CD14-positive monocyte (primary cell): ENCODE measurements at regions not wholly inside any gene's neighbourhood (a gene's known extent, or its start where the extent isn't known, plus 50 kb on each side); places are given as distances from the start of the nearest gene placed in this dataset.

Experiments used
- DNase-seq, 3 donors: peaks; one replicate each; pipeline ENCODE4 v3.0.0-alpha.2; 2011 to 2022
- H2AFZ ChIP-seq: 2 replicates; pipeline ENCODE4 v1.6.0; 2012; ENCODE audit warnings: mild to moderate bottlenecking, low read depth, low read length, inconsistent platforms; ENCODE audit not compliant: insufficient read depth, poor library complexity, severe bottlenecking
- H3K27ac ChIP-seq, 2 donors: 1 replicate in 1 of 2; 2 replicates in 1 of 2; pipeline ENCODE4 v1.5.1; 2012 to 2013; ENCODE audit warnings: low read length in 2 of 2, control low read depth in 1 of 2, inconsistent platforms in 1 of 2, low read depth in 1 of 2, mild to moderate bottlenecking in 1 of 2
- H3K27me3 ChIP-seq, 2 donors: one replicate each; pipeline versions ENCODE4 v1.6.0 to v1.6.1; 2011 to 2013; ENCODE audit warnings: low read length in 2 of 2; ENCODE audit not compliant: control insufficient read depth in 2 of 2, insufficient read depth in 2 of 2
- H3K36me3 ChIP-seq, 2 donors: replicated peaks in 1 of 2; 1 replicate in 1 of 2; 2 replicates in 1 of 2; pipeline versions ENCODE4 v1.5.1 to v1.6.1; 2012 to 2013; ENCODE audit warnings: low read length in 2 of 2, control low read depth in 1 of 2, inconsistent platforms in 1 of 2, mild to moderate bottlenecking in 1 of 2; ENCODE audit not compliant: insufficient read depth in 2 of 2, control insufficient read depth in 1 of 2
- H3K4me1 ChIP-seq, 2 donors: 1 replicate in 1 of 2; 2 replicates in 1 of 2; pipeline versions ENCODE4 v1.5.1 to v1.6.1; 2012 to 2013; ENCODE audit warnings: low read length in 2 of 2, control low read depth in 1 of 2, inconsistent platforms in 1 of 2, mild to moderate bottlenecking in 1 of 2, moderate library complexity in 1 of 2; ENCODE audit not compliant: insufficient read depth in 2 of 2, control insufficient read depth in 1 of 2
- H3K4me2 ChIP-seq: replicated peaks from 2 replicates; pipeline ENCODE3; 2012; ENCODE audit warnings: low read length, moderate library complexity, mild to moderate bottlenecking; ENCODE audit not compliant: poor library complexity, severe bottlenecking; ENCODE audit errors: extremely low read depth
- H3K4me3 ChIP-seq, 3 experiments: fragments of 200-600 bp in 1 of 3; sonication (generic) in 1 of 3; replicated peaks in 1 of 3; 1 replicate in 2 of 3; 2 replicates in 1 of 3; pipeline ENCODE4 v1.5.1; 2011 to 2013; ENCODE audit warnings: low read length in 3 of 3, mild to moderate bottlenecking in 3 of 3, control low read depth in 2 of 3, low read depth in 2 of 3, inconsistent platforms in 1 of 3, moderate library complexity in 1 of 3
- H3K79me2 ChIP-seq: 2 replicates; pipeline ENCODE4 v1.6.0; 2012; ENCODE audit warnings: mild to moderate bottlenecking, control low read depth, inconsistent platforms, low read length, moderate library complexity; ENCODE audit not compliant: insufficient read depth
- H3K9ac ChIP-seq: 2 replicates; pipeline ENCODE4 v1.6.0; 2017; ENCODE audit warnings: low read length, mild to moderate bottlenecking; ENCODE audit not compliant: insufficient read depth, poor library complexity, severe bottlenecking
- H3K9me3 ChIP-seq, 2 donors: replicated peaks in 1 of 2; 1 replicate in 1 of 2; 2 replicates in 1 of 2; pipeline versions ENCODE4 v1.5.1 to v1.6.1; 2012 to 2013; ENCODE audit warnings: low read length in 2 of 2, control low read depth in 1 of 2; ENCODE audit not compliant: control insufficient read depth in 1 of 2, insufficient read depth in 1 of 2
- H4K20me1 ChIP-seq: 2 replicates; pipeline ENCODE4 v1.6.0; 2012; ENCODE audit warnings: mild to moderate bottlenecking, low read length, control low read depth, moderate library complexity; ENCODE audit not compliant: insufficient read depth
- H3K27ac Mint-ChIP-seq, 7 donors: one replicate each; pipeline ENCODE4 v1.8.0; 2020; ENCODE audit warnings: mild to moderate bottlenecking in 7 of 7, mixed read lengths in 7 of 7, moderate library complexity in 6 of 7, inconsistent platforms in 2 of 7
- H3K27me3 Mint-ChIP-seq, 3 donors: one replicate each; pipeline ENCODE4 v1.8.0; 2021 to 2022; ENCODE audit warnings: low read depth in 3 of 3, mild to moderate bottlenecking in 3 of 3, mixed read lengths in 3 of 3, moderate library complexity in 3 of 3, inconsistent platforms in 1 of 3
- H3K36me3 Mint-ChIP-seq, 2 donors: one replicate each; pipeline ENCODE4 v1.8.0; 2020; ENCODE audit warnings: mixed read lengths in 2 of 2, inconsistent platforms in 1 of 2, mild to moderate bottlenecking in 1 of 2
- H3K4me1 Mint-ChIP-seq: one replicate; pipeline ENCODE4 v1.8.0; 2020; ENCODE audit warnings: mild to moderate bottlenecking, mixed read lengths
- H3K4me3 Mint-ChIP-seq, 2 donors: one replicate each; pipeline ENCODE4 v1.8.0; 2020; ENCODE audit warnings: mild to moderate bottlenecking in 2 of 2, mixed read lengths in 2 of 2, moderate library complexity in 1 of 2
- H3K9me3 Mint-ChIP-seq, 7 donors: one replicate each; pipeline ENCODE4 v1.8.0; 2020 to 2022; ENCODE audit warnings: mixed read lengths in 7 of 7, mild to moderate bottlenecking in 6 of 7, moderate library complexity in 6 of 7, inconsistent platforms in 2 of 7
- CTCF ChIP-seq: fragments of 200-600 bp; IDR thresholded peaks from one replicate; pipeline ENCODE4 v1.8.0; 2022; ENCODE audit warnings: antibody characterized with exemption, mild to moderate bottlenecking
- WGBS: methylation state at CpG from one replicate; pipeline ENCODE4 v1.1.5; 2013; ENCODE audit warnings: missing lambda C conversion rate; ENCODE audit not compliant: insufficient coverage; 5-methylcytosine and 5-hydroxymethylcytosine counted together
- intact Hi-C, 2 donors: fragments of 100-400 bp; cut with micrococcal nuclease; formaldehyde crosslinking; loops; one replicate each; pipeline versions ENCODE4 v1.15.0 to v1.15.1; 2023

- Histone ChIP-seq H3K27ac (no peak overlapping the region), H3K4me1 (no peaks in the 10 kb centered on the region), H3K36me3 (no peaks in the 10 kb centered on the region), H3K4me2 (no peak overlapping the region), H4K20me1 (no peaks in the 10 kb centered on the region), H3K79me2 (no peaks in the 10 kb centered on the region), H3K9ac (no peak overlapping the region), H2AFZ (no peak overlapping the region), H3K27me3 (peaks cover 5 to 13% of the 10 kb centered on the region in 2 donors), H3K4me3 (no peak overlapping the region), H3K9me3 (no peaks in the 10 kb centered on the region)
- no peak for TF ChIP-seq CTCF
- Mint-ChIP-seq H3K27me3 (peaks cover 6 to 33% (median 13%) of the 10 kb centered on the region in 3 donors), H3K36me3 (no peaks in the 10 kb centered on the region), H3K4me1 (no peaks in the 10 kb centered on the region), H3K4me3 (no peak overlapping the region), H3K27ac (no peak overlapping the region), H3K9me3 (peaks cover 0 to 6% (median 0%) of the 10 kb centered on the region in 7 donors)
- intact Hi-C loops: no loop called here
- DNase-seq: no peak
- WGBS: 95% methylated on average over 2 of the region's 3 CpGs
Observed at GRCh38 chr1:36675106-36675505, 192.4 kb upstream of the CSF3R start.

GRCh38 chr1:36673202-36673601, 190.5 kb upstream of the CSF3R start:
- Histone ChIP-seq H3K9ac (no peak overlapping the region), H3K4me1 (no peaks in the 10 kb centered on the region), H3K27me3 (peaks cover 2 to 11% of the 10 kb centered on the region in 2 donors), H3K9me3 (no peaks in the 10 kb centered on the region), H3K4me3 (no peak overlapping the region), H3K36me3 (no peaks in the 10 kb centered on the region), H3K4me2 (no peak overlapping the region), H3K27ac (no peak overlapping the region), H3K79me2 (no peaks in the 10 kb centered on the region), H2AFZ (no peak overlapping the region), H4K20me1 (no peaks in the 10 kb centered on the region)
- no peak for DNase-seq
- no peak overlapping the region for H3K4me3 Mint-ChIP-seq
- peaks cover 11 to 32% (median 12%) of the 10 kb centered on the region in 3 donors for H3K27me3 Mint-ChIP-seq
- WGBS: 67% methylated on average over 4 of the region's 6 CpGs
- intact Hi-C loops: no loop called here
- H3K9me3 Mint-ChIP-seq: peaks cover 0 to 6% (median 0%) of the 10 kb centered on the region in 7 donors
- H3K4me1 Mint-ChIP-seq: no peaks in the 10 kb centered on the region
- no peak for TF ChIP-seq CTCF
- H3K36me3 Mint-ChIP-seq: no peaks in the 10 kb centered on the region
- H3K27ac Mint-ChIP-seq: no peak overlapping the region
